Endodermal cell (in vitro differentiated cells): ENCODE measurements at regions not wholly inside any gene's neighbourhood (a gene's known extent, or its start where the extent isn't known, plus 50 kb on each side); places are given as distances from the start of the nearest gene placed in this dataset.

ENCODE experiments used
- DNase-seq: peaks from one replicate; pipeline ENCODE4 v3.0.0-alpha.2; 2017
- H3K27ac ChIP-seq: 2 replicates; pipeline ENCODE4 v1.5.1; 2013; ENCODE audit warnings: mild to moderate bottlenecking, low read depth, low read length, moderate library complexity
- H3K27me3 ChIP-seq: 2 replicates; pipeline ENCODE4 v1.6.1; 2013; ENCODE audit warnings: mild to moderate bottlenecking, low read length, moderate library complexity; ENCODE audit not compliant: insufficient read depth, control insufficient read depth, poor library complexity, severe bottlenecking
- H3K36me3 ChIP-seq: 2 replicates; pipeline ENCODE4 v1.7.0; 2013; ENCODE audit warnings: mild to moderate bottlenecking, low read length, moderate library complexity; ENCODE audit not compliant: control insufficient read depth, insufficient read depth
- H3K4me1 ChIP-seq: one replicate; pipeline ENCODE4 v1.7.0; 2013; ENCODE audit warnings: low read length; ENCODE audit not compliant: control insufficient read depth, insufficient read depth
- H3K4me3 ChIP-seq: 2 replicates; pipeline ENCODE4 v1.5.1; 2013; ENCODE audit warnings: mild to moderate bottlenecking, low read length, moderate library complexity
- H3K9ac ChIP-seq: 2 replicates; pipeline ENCODE4 v1.6.1; 2013; ENCODE audit warnings: mild to moderate bottlenecking, low read length, moderate library complexity; ENCODE audit not compliant: poor library complexity, severe bottlenecking; ENCODE audit errors: extremely low read depth
- H3K9me3 ChIP-seq: 2 replicates; pipeline ENCODE4 v1.6.1; 2013; ENCODE audit warnings: mild to moderate bottlenecking, low read length, moderate library complexity; ENCODE audit not compliant: control insufficient read depth
- H3K27ac Mint-ChIP-seq: 2 replicates; pipeline ENCODE4 v1.8.0; 2020; ENCODE audit warnings: mixed read lengths
- H3K27me3 Mint-ChIP-seq: 2 replicates; pipeline ENCODE4 v1.8.0; 2021; ENCODE audit warnings: mild to moderate bottlenecking, mixed read lengths; ENCODE audit not compliant: insufficient read depth
- H3K36me3 Mint-ChIP-seq: 2 replicates; pipeline ENCODE4 v1.8.0; 2020; ENCODE audit warnings: low read depth, mixed read lengths
- H3K4me1 Mint-ChIP-seq: 2 replicates; pipeline ENCODE4 v1.8.0; 2020; ENCODE audit warnings: mixed read lengths
- H3K4me3 Mint-ChIP-seq: 2 replicates; pipeline ENCODE4 v1.8.0; 2020; ENCODE audit warnings: mild to moderate bottlenecking, moderate library complexity, mixed read lengths
- H3K9me3 Mint-ChIP-seq: 2 replicates; pipeline ENCODE4 v1.8.0; 2020; ENCODE audit warnings: mild to moderate bottlenecking, mixed read lengths
- CTCF ChIP-seq: fragments of 200-600 bp; sonication (generic); conservative IDR thresholded peaks from 2 replicates; pipeline ENCODE4 v1.5.0; 2021; ENCODE audit warnings: antibody characterized with exemption, mild to moderate bottlenecking
- WGBS, 2 experiments: methylation state at CpG; one replicate each; pipeline versions ENCODE4 v1.1.5 to v1.1.7; 2013; ENCODE audit warnings: missing lambda C conversion rate in 2 of 2, mixed read lengths in 1 of 2; ENCODE audit not compliant: insufficient coverage in 1 of 2, insufficient read length in 1 of 2; 5-methylcytosine and 5-hydroxymethylcytosine counted together

GRCh38 chr20:11242320-11242719 is 568.5 kb upstream of the JAG1 start:
- no peak overlapping the region for H3K9ac ChIP-seq
- peaks cover 23% of the 10 kb centered on the region for H3K4me1 Mint-ChIP-seq
- peaks cover 5% of the 10 kb centered on the region for H3K9me3 Mint-ChIP-seq
- H3K4me3 ChIP-seq, result no peak overlapping the region
- H3K27me3 ChIP-seq, result no peaks in the 10 kb centered on the region
- no peaks in the 10 kb centered on the region for H3K9me3 ChIP-seq
- no peaks in the 10 kb centered on the region for H3K36me3 Mint-ChIP-seq
- peaks cover 9% of the 10 kb centered on the region for H3K4me1 ChIP-seq
- H3K27ac Mint-ChIP-seq, result no peak overlapping the region
- no peak for DNase-seq
- H3K27me3 Mint-ChIP-seq, result peaks cover 47% of the 10 kb centered on the region
- WGBS, 2 experiments, result 90% methylated on average over 2 of the region's 2 CpGs; no CpG with 5 or more reads in 1 of the 2 experiments
- no peaks in the 10 kb centered on the region for H3K36me3 ChIP-seq
- no peak overlapping the region for H3K27ac ChIP-seq
- no peak overlapping the region for H3K4me3 Mint-ChIP-seq
- no peak for TF ChIP-seq CTCF

GRCh38 chr20:11245431-11245830 is 571.6 kb upstream of the JAG1 start:
- Mint-ChIP-seq H3K27ac (no peak overlapping the region), H3K27me3 (peaks cover 46% of the 10 kb centered on the region), H3K36me3 (no peaks in the 10 kb centered on the region), H3K4me3 (no peak overlapping the region), H3K4me1 (peaks cover 44% of the 10 kb centered on the region), H3K9me3 (peaks cover 2% of the 10 kb centered on the region)
- Histone ChIP-seq H3K4me3 (no peak overlapping the region), H3K27me3 (no peaks in the 10 kb centered on the region), H3K9ac (no peak overlapping the region), H3K27ac (no peak overlapping the region), H3K4me1 (peaks cover 25% of the 10 kb centered on the region), H3K9me3 (no peaks in the 10 kb centered on the region), H3K36me3 (no peaks in the 10 kb centered on the region)
- no peak for DNase-seq
- no peak for TF ChIP-seq CTCF

GRCh38 chr20:11246251-11246775 is 572.5 kb upstream of the JAG1 start:
- Mint-ChIP-seq H3K27me3 (peaks cover 48% of the 10 kb centered on the region), H3K4me1 (peaks cover 44% of the 10 kb centered on the region), H3K9me3 (peaks cover 2% of the 10 kb centered on the region), H3K27ac (no peak overlapping the region), H3K4me3 (no peak overlapping the region), H3K36me3 (no peaks in the 10 kb centered on the region)
- Histone ChIP-seq H3K9ac (no peak overlapping the region), H3K9me3 (no peaks in the 10 kb centered on the region), H3K27me3 (no peaks in the 10 kb centered on the region), H3K4me3 (no peak overlapping the region), H3K27ac (no peak overlapping the region), H3K36me3 (no peaks in the 10 kb centered on the region), H3K4me1 (peaks cover 25% of the 10 kb centered on the region)
- WGBS, 2 experiments, result 96 to 98% methylated on average over 4 to 5 of the region's 5 CpGs
- TF ChIP-seq CTCF, result no peak
- DNase-seq, result no peak
